ENCODE measurements at regions not wholly inside any gene's neighbourhood (a gene's known extent, or its start where the extent isn't known, plus 50 kb on each side); places are given as distances from the start of the nearest gene placed in this dataset.

DNA sequence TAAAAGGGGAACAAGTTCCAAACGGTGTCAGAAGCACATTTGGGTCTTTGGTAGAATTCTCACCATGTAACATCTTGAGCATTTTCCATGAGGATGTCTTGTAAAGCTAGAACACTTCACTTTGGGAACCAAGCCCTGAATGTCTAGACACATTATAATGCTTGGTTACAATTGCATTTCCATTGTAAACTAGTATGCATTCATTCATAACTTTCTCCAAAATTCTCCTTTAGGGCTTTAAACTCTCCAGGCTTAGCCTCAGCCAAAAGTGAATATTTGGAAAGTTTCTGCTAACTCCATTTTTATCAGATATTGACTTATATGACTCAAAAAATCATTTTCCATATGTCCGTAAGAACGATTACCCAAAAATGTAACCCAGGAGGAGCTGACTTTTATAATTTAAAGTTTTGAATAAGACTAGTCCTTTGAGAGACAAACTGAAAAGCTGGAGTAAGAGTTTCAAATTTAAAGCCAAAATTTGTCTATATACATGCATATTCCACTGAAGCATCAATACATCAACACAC lies 1170.4 kb downstream of the EFNB2 start:
- H3K9me2 ChIP-seq (replicated peaks; ENCODE audit: control insufficient read depth, low read length) = no peaks in the 10 kb centered on the region
- no peaks in the 10 kb centered on the region for H4K20me1 ChIP-seq (ENCODE audit: control insufficient read depth, insufficient read depth, low read depth, low read length)
- no peaks in the 10 kb centered on the region for H3K9me3 ChIP-seq (ENCODE audit: control insufficient read depth, insufficient read depth, low read length)
- H3K4me2 ChIP-seq (ENCODE audit: low read length) = no peak overlapping the region
- H3K36me3 ChIP-seq (ENCODE audit: control insufficient read depth, low read length) = no peaks in the 10 kb centered on the region
- H3K4me1 ChIP-seq (ENCODE audit: control insufficient read depth, low read length) = no peaks in the 10 kb centered on the region
- TF ChIP-seq, protein P1, sequence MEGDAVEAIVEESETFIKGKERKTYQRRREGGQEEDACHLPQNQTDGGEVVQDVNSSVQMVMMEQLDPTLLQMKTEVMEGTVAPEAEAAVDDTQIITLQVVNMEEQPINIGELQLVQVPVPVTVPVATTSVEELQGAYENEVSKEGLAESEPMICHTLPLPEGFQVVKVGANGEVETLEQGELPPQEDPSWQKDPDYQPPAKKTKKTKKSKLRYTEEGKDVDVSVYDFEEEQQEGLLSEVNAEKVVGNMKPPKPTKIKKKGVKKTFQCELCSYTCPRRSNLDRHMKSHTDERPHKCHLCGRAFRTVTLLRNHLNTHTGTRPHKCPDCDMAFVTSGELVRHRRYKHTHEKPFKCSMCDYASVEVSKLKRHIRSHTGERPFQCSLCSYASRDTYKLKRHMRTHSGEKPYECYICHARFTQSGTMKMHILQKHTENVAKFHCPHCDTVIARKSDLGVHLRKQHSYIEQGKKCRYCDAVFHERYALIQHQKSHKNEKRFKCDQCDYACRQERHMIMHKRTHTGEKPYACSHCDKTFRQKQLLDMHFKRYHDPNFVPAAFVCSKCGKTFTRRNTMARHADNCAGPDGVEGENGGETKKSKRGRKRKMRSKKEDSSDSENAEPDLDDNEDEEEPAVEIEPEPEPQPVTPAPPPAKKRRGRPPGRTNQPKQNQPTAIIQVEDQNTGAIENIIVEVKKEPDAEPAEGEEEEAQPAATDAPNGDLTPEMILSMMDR (IDR thresholded peaks at IDR 0.05; ENCODE audit: low read depth, low read length, poor library complexity, severe bottlenecking) = no peak
- TF ChIP-seq EZH2phosphoT487 (IDR thresholded peaks at IDR 0.05; ENCODE audit: borderline replicate concordance, low read length) = no peak
- no peak overlapping the region for H3K4me3 ChIP-seq (ENCODE audit: low read length)
- H3K27ac ChIP-seq (ENCODE audit: low read depth, low read length) = no peak overlapping the region
- no peaks in the 10 kb centered on the region for H3K27me3 ChIP-seq (ENCODE audit: control insufficient read depth, low read length)
- no peaks in the 10 kb centered on the region for H3F3A ChIP-seq (ENCODE audit: control insufficient read depth, insufficient read depth)
- no peaks in the 10 kb centered on the region for H3K79me2 ChIP-seq (ENCODE audit: control insufficient read depth, low read length)

DNA sequence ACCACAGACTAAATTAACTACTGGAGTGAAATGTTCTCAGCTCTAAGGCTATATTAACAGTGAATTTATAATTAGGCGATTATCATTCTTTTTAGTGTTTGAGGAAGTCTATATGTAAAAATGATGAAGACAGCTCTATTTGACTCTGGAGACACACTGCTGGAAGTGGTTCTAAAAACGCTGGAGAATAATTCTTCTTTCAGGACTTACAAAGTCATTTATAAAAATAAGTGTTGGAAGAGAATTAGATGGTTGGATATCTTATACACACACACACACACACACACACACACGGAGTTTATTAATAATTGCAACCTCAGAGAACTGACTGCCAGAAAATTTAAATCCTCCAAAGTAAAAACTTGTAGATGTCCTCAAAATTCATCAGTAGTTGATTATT lies 1171.3 kb downstream of the EFNB2 start:
- H3K27ac ChIP-seq (ENCODE audit: low read depth, low read length) = no peak overlapping the region
- no peaks in the 10 kb centered on the region for H3K79me2 ChIP-seq (ENCODE audit: control insufficient read depth, low read length)
- H4K20me1 ChIP-seq (ENCODE audit: control insufficient read depth, insufficient read depth, low read depth, low read length) = no peaks in the 10 kb centered on the region
- no peaks in the 10 kb centered on the region for H3K9me2 ChIP-seq (replicated peaks; ENCODE audit: control insufficient read depth, low read length)
- H3K36me3 ChIP-seq (ENCODE audit: control insufficient read depth, low read length) = no peaks in the 10 kb centered on the region
- no peaks in the 10 kb centered on the region for H3K9me3 ChIP-seq (ENCODE audit: control insufficient read depth, insufficient read depth, low read length)
- H3F3A ChIP-seq (ENCODE audit: control insufficient read depth, insufficient read depth) = no peaks in the 10 kb centered on the region
- no peak overlapping the region for H3K4me2 ChIP-seq (ENCODE audit: low read length)
- no peak for TF ChIP-seq EZH2phosphoT487 (IDR thresholded peaks at IDR 0.05; ENCODE audit: borderline replicate concordance, low read length)
- TF ChIP-seq, protein P1 (IDR thresholded peaks at IDR 0.05; ENCODE audit: low read depth, low read length, poor library complexity, severe bottlenecking) = no peak
- H3K4me1 ChIP-seq (ENCODE audit: control insufficient read depth, low read length) = no peaks in the 10 kb centered on the region
- no peak overlapping the region for H3K4me3 ChIP-seq (ENCODE audit: low read length)
- no peaks in the 10 kb centered on the region for H3K27me3 ChIP-seq (ENCODE audit: control insufficient read depth, low read length)

DNA sequence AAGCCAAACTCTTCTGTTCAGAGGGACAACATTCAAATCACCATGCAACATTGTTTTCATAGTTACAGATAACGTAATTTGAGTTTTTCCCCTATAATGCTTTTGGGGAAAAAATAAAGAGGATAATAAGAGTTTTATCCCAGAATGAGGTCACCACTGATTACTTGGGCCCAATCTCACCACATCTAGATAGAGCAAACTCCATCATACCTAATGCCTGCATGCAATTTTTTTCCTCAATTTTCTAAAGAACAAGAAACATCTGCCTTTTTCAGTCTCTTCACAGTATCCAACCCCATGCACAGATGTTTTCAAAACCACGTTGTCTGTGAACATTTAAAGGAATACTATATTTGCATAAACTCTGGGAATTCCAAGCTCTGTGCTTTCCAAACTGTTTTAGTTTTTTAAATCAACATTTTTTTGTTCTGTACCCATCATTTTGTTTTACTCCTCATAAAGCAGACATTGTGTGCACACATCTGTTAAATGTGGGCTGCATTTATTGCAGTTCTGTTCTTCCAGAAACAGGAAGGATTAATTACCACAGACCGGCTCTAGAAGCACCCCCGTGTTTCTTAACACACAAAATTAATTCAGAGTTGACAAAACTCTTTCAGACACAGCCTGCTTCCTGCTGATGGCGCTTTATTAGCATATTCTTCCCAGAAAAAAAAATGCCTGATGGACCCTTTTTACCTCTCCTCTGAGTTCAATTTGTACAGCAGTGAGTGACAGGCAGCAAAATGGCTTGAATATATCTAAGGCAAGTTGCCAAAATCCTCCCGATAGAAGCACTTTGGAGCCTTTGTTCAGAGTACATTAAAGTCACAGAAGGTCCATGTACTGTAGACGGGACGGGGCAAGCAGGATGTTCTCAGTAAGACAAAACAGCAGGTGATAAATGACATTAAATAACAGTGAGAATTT lies 1171.9 kb downstream of the EFNB2 start:
- no peaks in the 10 kb centered on the region for H4K20me1 ChIP-seq (ENCODE audit: control insufficient read depth, insufficient read depth, low read depth, low read length)
- no peaks in the 10 kb centered on the region for H3K9me2 ChIP-seq (replicated peaks; ENCODE audit: control insufficient read depth, low read length)
- H3K4me3 ChIP-seq (ENCODE audit: low read length) = no peak overlapping the region
- H3K79me2 ChIP-seq (ENCODE audit: control insufficient read depth, low read length) = no peaks in the 10 kb centered on the region
- H3K4me2 ChIP-seq (ENCODE audit: low read length) = no peak overlapping the region
- H3K4me1 ChIP-seq (ENCODE audit: control insufficient read depth, low read length) = no peaks in the 10 kb centered on the region
- no peak overlapping the region for H3K27ac ChIP-seq (ENCODE audit: low read depth, low read length)
- H3F3A ChIP-seq (ENCODE audit: control insufficient read depth, insufficient read depth) = no peaks in the 10 kb centered on the region
- H3K27me3 ChIP-seq (ENCODE audit: control insufficient read depth, low read length) = no peaks in the 10 kb centered on the region
- H3K36me3 ChIP-seq (ENCODE audit: control insufficient read depth, low read length) = no peaks in the 10 kb centered on the region
- TF ChIP-seq EZH2phosphoT487 (IDR thresholded peaks at IDR 0.05; ENCODE audit: borderline replicate concordance, low read length) = no peak
- TF ChIP-seq, protein P1 (IDR thresholded peaks at IDR 0.05; ENCODE audit: low read depth, low read length, poor library complexity, severe bottlenecking) = no peak
- H3K9me3 ChIP-seq (ENCODE audit: control insufficient read depth, insufficient read depth, low read length) = no peaks in the 10 kb centered on the region
